Esophagus (tissue), 2 donors: ENCODE measurements at regions not wholly inside any gene's neighbourhood (a gene's known extent, or its start where the extent isn't known, plus 50 kb on each side); places are given as distances from the start of the nearest gene placed in this dataset.

Experiments used
- H3K27ac ChIP-seq, 2 donors: one replicate each; pipeline ENCODE4 v1.5.1; 2013; ENCODE audit warnings: low read depth in 2 of 2, mild to moderate bottlenecking in 2 of 2, inconsistent platforms in 1 of 2, low read length in 1 of 2, moderate library complexity in 1 of 2
- H3K27me3 ChIP-seq, 2 donors: one replicate each; pipeline ENCODE4 v1.6.1; 2013; ENCODE audit warnings: low read length in 2 of 2, control low read depth in 1 of 2, mild to moderate bottlenecking in 1 of 2; ENCODE audit not compliant: insufficient read depth in 2 of 2, control insufficient read depth in 1 of 2
- H3K36me3 ChIP-seq, 2 donors: one replicate each; pipeline ENCODE4 v1.6.1; 2013; ENCODE audit warnings: low read length in 1 of 2; ENCODE audit not compliant: control insufficient read depth in 2 of 2, insufficient read depth in 2 of 2
- H3K4me1 ChIP-seq, 2 donors: one replicate each; pipeline ENCODE4 v1.6.1; 2013; ENCODE audit warnings: low read length in 1 of 2; ENCODE audit not compliant: control insufficient read depth in 2 of 2, insufficient read depth in 2 of 2
- H3K4me3 ChIP-seq, 2 donors: one replicate each; pipeline ENCODE4 v1.5.1; 2013; ENCODE audit warnings: low read length in 2 of 2, mild to moderate bottlenecking in 2 of 2, low read depth in 1 of 2, moderate library complexity in 1 of 2
- H3K9me3 ChIP-seq, 2 donors: one replicate each; pipeline ENCODE4 v1.6.1; 2013; ENCODE audit warnings: mild to moderate bottlenecking in 2 of 2, low read depth in 1 of 2, low read length in 1 of 2, moderate library complexity in 1 of 2; ENCODE audit not compliant: control insufficient read depth in 2 of 2, insufficient read depth in 1 of 2
- WGBS, 2 donors: extraction: QIAGEN DNeasy Blood & Tissue Kit; methylation state at CpG; one replicate each; pipeline ENCODE4 v1.1.7; 2013; 5-methylcytosine and 5-hydroxymethylcytosine counted together
- donor health status: healthy with polysubstance abuse.
- donor health status: Bipolar disorder and iron deficiency.

GRCh38 chr20:58023781-58024180, 204.7 kb downstream of the ANKRD60 start:
- H3K4me3 ChIP-seq = no peak overlapping the region
- H3K27ac ChIP-seq = no peak overlapping the region
- H3K27me3 ChIP-seq = no peaks in the 10 kb centered on the region
- H3K9me3 ChIP-seq = no peaks in the 10 kb centered on the region
- no peaks in the 10 kb centered on the region for H3K36me3 ChIP-seq
- 77 to 90% methylated on average over 5 of the region's 5 CpGs for WGBS, 2 donors
- H3K4me1 ChIP-seq = no peaks in the 10 kb centered on the region

GRCh38 chr20:58023346-58023745, 205.1 kb downstream of the ANKRD60 start:
- Histone ChIP-seq H3K27me3 (no peaks in the 10 kb centered on the region), H3K9me3 (no peaks in the 10 kb centered on the region), H3K27ac (no peak overlapping the region), H3K4me3 (no peak overlapping the region), H3K4me1 (no peaks in the 10 kb centered on the region), H3K36me3 (no peaks in the 10 kb centered on the region)
- WGBS, 2 donors = 75 to 90% methylated on average over 9 of the region's 9 CpGs

- 71 to 77% methylated on average over 3 of the region's 3 CpGs for WGBS, 2 donors
- H3K27ac ChIP-seq = no peak overlapping the region
Measured at GRCh38 chr20:58022711-58023110, 205.7 kb downstream of the ANKRD60 start.

GRCh38 chr20:58021481-58021880, 207.0 kb downstream of the ANKRD60 start:
- no peaks in the 10 kb centered on the region for H3K4me1 ChIP-seq
- H3K27me3 ChIP-seq = no peaks in the 10 kb centered on the region
- WGBS, 2 donors = 74 to 77% methylated on average over 7 of the region's 7 CpGs
- H3K36me3 ChIP-seq = no peaks in the 10 kb centered on the region
- no peaks in the 10 kb centered on the region for H3K9me3 ChIP-seq
- no peak overlapping the region for H3K27ac ChIP-seq
- H3K4me3 ChIP-seq = no peak overlapping the region

More at GRCh38 chr20:58022711-58023110, 205.7 kb downstream of the ANKRD60 start:
- Histone ChIP-seq H3K27me3 (no peaks in the 10 kb centered on the region), H3K9me3 (no peaks in the 10 kb centered on the region), H3K4me3 (no peak overlapping the region), H3K36me3 (no peaks in the 10 kb centered on the region), H3K4me1 (no peaks in the 10 kb centered on the region)

DNA sequence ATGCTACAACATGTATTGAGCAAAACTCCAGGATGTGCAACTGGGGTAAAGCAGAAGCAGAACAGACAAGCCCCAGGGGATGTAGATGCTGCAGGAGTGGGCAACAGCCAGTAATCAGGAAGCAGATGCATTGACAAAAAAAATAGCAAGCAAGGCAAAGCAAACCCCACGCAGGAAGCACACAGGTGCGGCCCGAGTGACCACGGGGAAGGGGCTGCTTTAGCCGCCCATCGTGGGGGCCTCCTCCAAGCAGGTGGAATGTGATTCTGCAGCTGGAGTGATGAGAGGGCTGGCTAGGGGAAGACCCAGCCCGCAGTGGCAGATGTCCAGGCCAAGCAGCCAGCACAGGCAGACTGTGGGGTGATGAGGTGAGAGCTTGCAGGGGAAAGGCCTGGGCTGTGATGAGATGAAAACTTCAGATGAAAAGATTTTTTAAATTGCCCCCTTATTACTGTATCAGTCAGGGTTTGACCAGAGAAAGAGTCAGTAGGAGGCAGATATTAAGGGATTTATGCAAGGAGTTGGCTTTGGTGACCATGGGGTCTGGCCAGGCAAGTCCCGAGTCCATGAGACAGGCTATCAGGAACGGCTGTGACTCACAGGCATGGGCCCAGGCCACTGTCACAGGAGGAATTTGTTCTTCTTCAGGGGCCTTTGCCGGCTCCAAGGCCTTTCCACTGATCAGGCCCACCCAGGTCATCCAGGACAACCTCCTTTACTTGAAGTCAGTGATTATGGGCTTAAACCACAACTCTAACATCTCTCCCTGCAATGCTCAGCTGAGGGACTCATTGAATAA, 207.6 kb downstream of the ANKRD60 start:
- Histone ChIP-seq H3K27ac (no peak overlapping the region), H3K4me1 (no peaks in the 10 kb centered on the region), H3K4me3 (no peak overlapping the region), H3K9me3 (no peaks in the 10 kb centered on the region), H3K27me3 (no peaks in the 10 kb centered on the region), H3K36me3 (no peaks in the 10 kb centered on the region)
- WGBS, 2 donors = 70 to 76% methylated on average over 10 of the region's 10 CpGs

GRCh38 chr20:58019850-58020625, 208.4 kb downstream of the ANKRD60 start:
- H3K27ac ChIP-seq = no peak overlapping the region
- no peaks in the 10 kb centered on the region for H3K27me3 ChIP-seq
- H3K9me3 ChIP-seq = no peaks in the 10 kb centered on the region
- H3K36me3 ChIP-seq = no peaks in the 10 kb centered on the region
- no peak overlapping the region for H3K4me3 ChIP-seq
- H3K4me1 ChIP-seq = no peaks in the 10 kb centered on the region
- WGBS, 2 donors = 75 to 79% methylated on average over 8 of the region's 8 CpGs

DNA sequence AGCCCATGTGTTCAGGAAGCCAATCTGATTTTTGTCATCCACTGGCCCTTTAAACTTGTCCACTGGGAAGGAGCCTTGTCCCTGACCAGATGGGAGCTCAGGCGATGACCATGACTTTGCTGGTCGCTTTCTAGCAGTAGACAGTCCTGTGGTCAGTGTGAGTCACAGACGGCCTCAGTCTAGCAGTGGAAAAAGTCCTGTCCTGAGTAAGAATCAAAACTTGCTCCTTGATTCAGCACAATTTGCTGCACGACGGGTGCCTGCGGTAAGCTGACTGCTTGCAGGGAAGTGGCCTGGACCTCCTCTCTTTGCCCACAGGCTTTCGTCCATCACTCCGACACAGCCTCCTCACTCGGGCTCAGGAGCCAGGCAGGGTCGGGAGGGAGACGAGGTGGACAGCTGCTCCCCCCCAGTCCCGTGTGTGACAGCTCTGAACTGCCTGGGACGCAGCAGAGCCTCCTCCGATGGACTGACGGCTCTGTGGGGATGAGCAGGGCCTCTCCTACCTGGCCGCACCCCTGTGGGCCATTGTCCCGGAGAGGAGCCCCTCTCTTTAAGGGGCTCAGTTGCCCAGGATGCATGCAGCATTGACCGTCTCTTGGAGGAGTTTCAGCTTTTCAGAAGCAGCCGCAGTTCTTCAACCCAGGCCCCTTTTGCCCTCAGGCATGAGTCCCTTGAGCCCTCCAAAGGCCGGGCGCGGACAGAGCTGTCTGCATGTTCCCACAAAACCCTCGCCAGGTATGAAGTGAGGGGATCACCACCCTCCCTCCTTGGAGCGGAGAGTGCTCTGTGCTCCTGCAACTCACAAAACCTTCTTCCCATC, 209.2 kb downstream of the ANKRD60 start:
- H3K27ac ChIP-seq = peak overlapping the region in 1 of 2 donors; percentile 2
- WGBS, 2 donors = 79 to 82% methylated on average over 24 of the region's 24 CpGs
- H3K4me1 ChIP-seq = no peaks in the 10 kb centered on the region
- H3K4me3 ChIP-seq = no peak overlapping the region
- H3K27me3 ChIP-seq = peaks cover 0 to 5% of the 10 kb centered on the region in 2 donors
- no peaks in the 10 kb centered on the region for H3K9me3 ChIP-seq
- no peaks in the 10 kb centered on the region for H3K36me3 ChIP-seq

DNA sequence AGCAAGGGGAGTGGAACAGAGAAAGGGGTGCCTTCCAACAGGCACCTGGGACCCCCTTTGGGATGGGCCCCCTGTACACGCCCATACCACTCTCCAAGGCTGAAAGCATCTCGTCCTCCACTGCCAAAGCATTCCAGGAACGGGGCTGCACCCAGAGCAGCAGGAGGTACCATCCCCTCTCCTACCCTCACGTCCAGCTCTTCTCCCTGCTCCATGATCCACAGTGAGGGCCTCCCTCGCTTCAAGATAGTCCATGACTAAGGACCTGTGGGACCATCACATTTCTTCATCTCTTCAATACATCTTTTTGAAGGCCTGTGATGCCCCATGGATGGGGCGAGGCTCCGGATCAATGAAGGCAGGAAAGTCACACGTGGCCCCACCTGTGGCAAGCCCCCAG, 209.9 kb downstream of the ANKRD60 start:
- Histone ChIP-seq H3K36me3 (no peaks in the 10 kb centered on the region), H3K27me3 (peaks cover 0 to 6% of the 10 kb centered on the region in 2 donors), H3K9me3 (no peaks in the 10 kb centered on the region), H3K4me3 (no peak overlapping the region), H3K27ac (peak overlapping the region in 1 of 2 donors; percentile 2), H3K4me1 (no peaks in the 10 kb centered on the region)
- 84 to 85% methylated on average over 8 of the region's 8 CpGs for WGBS, 2 donors

DNA sequence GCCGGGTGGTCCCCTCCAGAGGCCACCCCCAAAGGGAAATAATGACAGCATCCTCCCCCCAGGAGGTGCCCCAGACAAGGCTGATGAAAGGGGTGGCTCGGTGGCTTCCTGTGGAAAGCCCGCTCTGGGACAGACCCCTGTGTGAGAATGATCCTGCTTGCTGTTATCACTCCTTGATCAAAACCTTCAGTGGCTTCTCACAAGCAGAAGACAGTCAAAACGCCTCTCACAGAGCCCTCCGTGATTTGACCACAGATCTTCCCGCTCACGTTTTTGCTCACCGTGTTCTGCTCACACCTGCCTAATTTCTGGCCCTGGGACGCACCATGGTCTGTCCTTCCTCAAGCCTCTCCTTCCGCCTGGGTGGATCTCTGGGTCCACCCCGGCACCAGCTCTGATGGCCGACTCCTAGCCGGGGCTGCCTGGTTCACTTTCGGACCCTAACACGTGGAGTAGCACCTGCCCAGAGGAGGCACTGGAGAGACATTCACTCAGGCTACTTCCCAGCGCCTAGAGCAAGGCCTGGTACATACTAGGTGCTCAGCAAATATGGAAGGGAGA, 210.4 kb downstream of the ANKRD60 start:
- no peaks in the 10 kb centered on the region for H3K9me3 ChIP-seq
- peaks cover 0 to 6% of the 10 kb centered on the region in 2 donors for H3K27me3 ChIP-seq
- peak overlapping the region in 1 of 2 donors; percentile 1 for H3K27ac ChIP-seq
- 72 to 82% methylated on average over 16 of the region's 16 CpGs for WGBS, 2 donors
- no peaks in the 10 kb centered on the region for H3K4me1 ChIP-seq
- H3K36me3 ChIP-seq = no peaks in the 10 kb centered on the region
- no peak overlapping the region for H3K4me3 ChIP-seq
